ENCODE measurements at regions not wholly inside any gene's neighbourhood (a gene's known extent, or its start where the extent isn't known, plus 50 kb on each side); places are given as distances from the start of the nearest gene placed in this dataset.

DNA sequence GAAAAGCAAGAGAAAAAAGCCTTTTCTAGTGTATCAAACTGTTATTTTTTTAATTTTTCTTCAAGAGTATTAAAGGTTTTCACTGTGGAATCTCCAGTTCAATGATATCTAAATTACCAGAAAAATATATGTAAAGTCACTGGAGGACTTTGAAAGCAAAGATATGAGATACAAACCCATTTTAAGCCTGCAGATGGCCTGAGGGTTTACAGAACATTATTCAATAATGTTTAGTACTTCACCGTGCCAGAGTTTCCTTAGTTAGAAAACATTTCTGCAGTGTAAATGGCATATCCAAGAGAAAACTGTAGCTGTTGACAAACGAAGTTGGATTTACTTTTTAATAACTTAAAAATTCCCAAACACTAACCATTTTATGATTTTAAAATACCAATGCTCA lies 529.4 kb upstream of the AGTR1 start:
- TF ChIP-seq, protein P1, sequence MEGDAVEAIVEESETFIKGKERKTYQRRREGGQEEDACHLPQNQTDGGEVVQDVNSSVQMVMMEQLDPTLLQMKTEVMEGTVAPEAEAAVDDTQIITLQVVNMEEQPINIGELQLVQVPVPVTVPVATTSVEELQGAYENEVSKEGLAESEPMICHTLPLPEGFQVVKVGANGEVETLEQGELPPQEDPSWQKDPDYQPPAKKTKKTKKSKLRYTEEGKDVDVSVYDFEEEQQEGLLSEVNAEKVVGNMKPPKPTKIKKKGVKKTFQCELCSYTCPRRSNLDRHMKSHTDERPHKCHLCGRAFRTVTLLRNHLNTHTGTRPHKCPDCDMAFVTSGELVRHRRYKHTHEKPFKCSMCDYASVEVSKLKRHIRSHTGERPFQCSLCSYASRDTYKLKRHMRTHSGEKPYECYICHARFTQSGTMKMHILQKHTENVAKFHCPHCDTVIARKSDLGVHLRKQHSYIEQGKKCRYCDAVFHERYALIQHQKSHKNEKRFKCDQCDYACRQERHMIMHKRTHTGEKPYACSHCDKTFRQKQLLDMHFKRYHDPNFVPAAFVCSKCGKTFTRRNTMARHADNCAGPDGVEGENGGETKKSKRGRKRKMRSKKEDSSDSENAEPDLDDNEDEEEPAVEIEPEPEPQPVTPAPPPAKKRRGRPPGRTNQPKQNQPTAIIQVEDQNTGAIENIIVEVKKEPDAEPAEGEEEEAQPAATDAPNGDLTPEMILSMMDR (IDR thresholded peaks at IDR 0.05; ENCODE audit: insufficient read depth, low read length, poor library complexity, severe bottlenecking), result no peak
- no peak for TF ChIP-seq EZH2phosphoT487 (conservative IDR thresholded peaks at IDR 0.05; ENCODE audit: low read length)
